ENCODE measurements at regions not wholly inside any gene's neighbourhood (a gene's known extent, or its start where the extent isn't known, plus 50 kb on each side); places are given as distances from the start of the nearest gene placed in this dataset.

- H3K36me3 Mint-ChIP-seq (ENCODE audit: low read depth), result no peaks in the 10 kb centered on the region
- no peaks in the 10 kb centered on the region for H3K4me1 Mint-ChIP-seq (ENCODE audit: low read depth)
- no peak for DNase-seq (ENCODE audit: low spot score)
- H3K27me3 Mint-ChIP-seq (ENCODE audit: low read depth), result peaks cover 6% of the 10 kb centered on the region
- no peaks in the 10 kb centered on the region for H3K9me3 Mint-ChIP-seq (ENCODE audit: low read depth)
- H3K4me3 Mint-ChIP-seq (ENCODE audit: unreplicated experiment), result no peak overlapping the region
- TF ChIP-seq, protein P1, sequence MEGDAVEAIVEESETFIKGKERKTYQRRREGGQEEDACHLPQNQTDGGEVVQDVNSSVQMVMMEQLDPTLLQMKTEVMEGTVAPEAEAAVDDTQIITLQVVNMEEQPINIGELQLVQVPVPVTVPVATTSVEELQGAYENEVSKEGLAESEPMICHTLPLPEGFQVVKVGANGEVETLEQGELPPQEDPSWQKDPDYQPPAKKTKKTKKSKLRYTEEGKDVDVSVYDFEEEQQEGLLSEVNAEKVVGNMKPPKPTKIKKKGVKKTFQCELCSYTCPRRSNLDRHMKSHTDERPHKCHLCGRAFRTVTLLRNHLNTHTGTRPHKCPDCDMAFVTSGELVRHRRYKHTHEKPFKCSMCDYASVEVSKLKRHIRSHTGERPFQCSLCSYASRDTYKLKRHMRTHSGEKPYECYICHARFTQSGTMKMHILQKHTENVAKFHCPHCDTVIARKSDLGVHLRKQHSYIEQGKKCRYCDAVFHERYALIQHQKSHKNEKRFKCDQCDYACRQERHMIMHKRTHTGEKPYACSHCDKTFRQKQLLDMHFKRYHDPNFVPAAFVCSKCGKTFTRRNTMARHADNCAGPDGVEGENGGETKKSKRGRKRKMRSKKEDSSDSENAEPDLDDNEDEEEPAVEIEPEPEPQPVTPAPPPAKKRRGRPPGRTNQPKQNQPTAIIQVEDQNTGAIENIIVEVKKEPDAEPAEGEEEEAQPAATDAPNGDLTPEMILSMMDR (IDR thresholded peaks at IDR 0.05), result no peak
- H3K27ac Mint-ChIP-seq (ENCODE audit: unreplicated experiment), result no peak overlapping the region
These were observed 575.6 kb upstream of the PITX2 start for GRCh38 chr4:111198446-111198845.

- Mint-ChIP-seq H3K36me3 (ENCODE audit: low read depth) (no peaks in the 10 kb centered on the region), H3K4me1 (ENCODE audit: low read depth) (no peaks in the 10 kb centered on the region), H3K4me3 (ENCODE audit: unreplicated experiment) (no peak overlapping the region), H3K27me3 (ENCODE audit: low read depth) (peaks cover 14% of the 10 kb centered on the region), H3K9me3 (ENCODE audit: low read depth) (no peaks in the 10 kb centered on the region), H3K27ac (ENCODE audit: unreplicated experiment) (no peak overlapping the region)
- no peak for DNase-seq (ENCODE audit: low spot score)
- TF ChIP-seq, protein P1 (IDR thresholded peaks at IDR 0.05), result no peak
These were observed 581.9 kb upstream of the PITX2 start for GRCh38 chr4:111204797-111205196.

DNA sequence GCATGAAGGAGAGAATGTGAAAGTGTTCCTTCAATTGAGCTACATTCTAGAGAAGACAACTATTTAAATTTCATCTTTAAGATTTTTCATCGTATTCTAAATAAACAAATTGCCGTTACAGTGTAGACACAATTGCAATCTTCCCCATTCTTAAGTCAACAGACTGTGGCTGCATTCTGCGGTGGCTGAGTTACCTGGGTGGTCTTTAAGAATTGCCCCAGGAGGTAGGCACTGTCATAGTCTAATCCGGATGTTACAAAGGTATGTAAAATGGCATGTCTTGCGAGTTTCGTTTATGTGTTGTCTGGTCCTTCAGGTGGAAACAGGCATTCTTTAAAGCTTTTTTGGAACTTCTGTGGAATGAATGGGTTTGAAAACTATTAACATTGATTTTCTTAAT is 586.1 kb upstream of the PITX2 start:
- Mint-ChIP-seq H3K9me3 (ENCODE audit: low read depth) (no peaks in the 10 kb centered on the region), H3K4me3 (ENCODE audit: unreplicated experiment) (no peak overlapping the region), H3K36me3 (ENCODE audit: low read depth) (no peaks in the 10 kb centered on the region), H3K27ac (ENCODE audit: unreplicated experiment) (no peak overlapping the region), H3K27me3 (ENCODE audit: low read depth) (peaks cover 8% of the 10 kb centered on the region), H3K4me1 (ENCODE audit: low read depth) (no peaks in the 10 kb centered on the region)
- TF ChIP-seq, protein P1 (IDR thresholded peaks at IDR 0.05), result no peak
- DNase-seq (ENCODE audit: low spot score), result no peak

GRCh38 chr4:111209706-111210105 is 586.8 kb upstream of the PITX2 start:
- H3K9me3 Mint-ChIP-seq (ENCODE audit: low read depth), result no peaks in the 10 kb centered on the region
- no peak for DNase-seq (ENCODE audit: low spot score)
- TF ChIP-seq, protein P1 (IDR thresholded peaks at IDR 0.05), result no peak
- H3K4me1 Mint-ChIP-seq (ENCODE audit: low read depth), result no peaks in the 10 kb centered on the region
- H3K4me3 Mint-ChIP-seq (ENCODE audit: unreplicated experiment), result no peak overlapping the region
- peaks cover 6% of the 10 kb centered on the region for H3K27me3 Mint-ChIP-seq (ENCODE audit: low read depth)
- H3K36me3 Mint-ChIP-seq (ENCODE audit: low read depth), result no peaks in the 10 kb centered on the region
- H3K27ac Mint-ChIP-seq (ENCODE audit: unreplicated experiment), result no peak overlapping the region

GRCh38 chr4:111210595-111210994 is 587.7 kb upstream of the PITX2 start:
- H3K27ac Mint-ChIP-seq (ENCODE audit: unreplicated experiment), result no peak overlapping the region
- H3K4me3 Mint-ChIP-seq (ENCODE audit: unreplicated experiment), result no peak overlapping the region
- TF ChIP-seq, protein P1 (IDR thresholded peaks at IDR 0.05), result no peak
- H3K4me1 Mint-ChIP-seq (ENCODE audit: low read depth), result no peaks in the 10 kb centered on the region
- peaks cover 4% of the 10 kb centered on the region for H3K27me3 Mint-ChIP-seq (ENCODE audit: low read depth)
- H3K36me3 Mint-ChIP-seq (ENCODE audit: low read depth), result no peaks in the 10 kb centered on the region
- H3K9me3 Mint-ChIP-seq (ENCODE audit: low read depth), result no peaks in the 10 kb centered on the region
- DNase-seq (ENCODE audit: low spot score), result no peak
